Amniotic stem cell (primary cell): ENCODE measurements at regions not wholly inside any gene's neighbourhood (a gene's known extent, or its start where the extent isn't known, plus 50 kb on each side); places are given as distances from the start of the nearest gene placed in this dataset.

Experiments used
- DNase-seq: peaks from one replicate; lab custom pipeline; 2025; lab: John Stamatoyannopoulos, UW

DNA sequence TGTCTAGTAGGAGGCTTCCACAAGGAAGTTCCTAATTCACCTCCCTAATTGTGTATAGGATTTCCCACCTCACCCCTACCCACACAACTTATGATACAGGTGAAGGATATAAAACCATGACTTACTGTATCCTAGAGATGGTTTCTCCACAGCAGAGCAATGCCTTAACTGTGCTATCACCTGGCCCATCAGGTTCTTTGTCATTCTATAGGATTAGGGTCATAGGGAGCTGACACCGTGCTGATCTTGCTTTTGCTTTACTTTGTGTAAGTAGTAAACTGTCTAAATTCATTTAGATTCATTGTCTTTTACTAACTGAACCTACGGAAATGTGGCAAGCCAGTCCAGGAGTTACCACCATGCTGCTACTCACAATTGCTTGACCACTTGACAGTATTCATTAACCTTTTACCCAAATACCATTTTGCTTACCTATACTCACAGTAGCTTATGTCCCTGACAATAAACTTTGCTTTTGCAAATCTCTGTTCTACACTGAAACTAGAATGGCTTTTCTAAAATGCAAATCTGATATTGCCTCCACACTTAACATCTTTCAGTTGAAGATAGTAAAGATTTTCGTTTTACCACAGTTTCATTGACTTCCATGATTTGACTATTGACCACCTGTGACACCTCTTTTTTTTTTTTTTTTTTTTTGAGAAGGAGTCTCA lies 147.6 kb downstream of the IFI44 start:
- no peak for DNase-seq

DNA sequence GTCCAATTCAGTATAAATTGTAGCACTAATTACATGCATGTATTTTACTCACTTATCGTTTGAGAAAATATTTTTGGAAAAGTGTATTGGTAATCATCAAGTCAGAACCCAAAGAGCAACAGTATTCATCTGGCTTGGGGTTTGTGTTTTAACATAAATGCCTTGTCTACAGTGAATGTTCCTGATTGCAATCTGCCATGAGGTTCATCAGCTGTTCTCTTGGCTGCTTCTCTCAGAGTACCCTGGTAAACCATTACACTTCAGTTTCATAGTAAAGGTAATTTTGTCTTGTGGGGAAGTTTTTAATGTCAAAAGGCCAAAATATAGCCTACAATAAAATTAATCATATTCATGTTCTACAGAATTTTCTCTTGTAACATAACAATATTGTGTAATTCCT lies 150.3 kb downstream of the IFI44 start:
- no peak for DNase-seq

DNA sequence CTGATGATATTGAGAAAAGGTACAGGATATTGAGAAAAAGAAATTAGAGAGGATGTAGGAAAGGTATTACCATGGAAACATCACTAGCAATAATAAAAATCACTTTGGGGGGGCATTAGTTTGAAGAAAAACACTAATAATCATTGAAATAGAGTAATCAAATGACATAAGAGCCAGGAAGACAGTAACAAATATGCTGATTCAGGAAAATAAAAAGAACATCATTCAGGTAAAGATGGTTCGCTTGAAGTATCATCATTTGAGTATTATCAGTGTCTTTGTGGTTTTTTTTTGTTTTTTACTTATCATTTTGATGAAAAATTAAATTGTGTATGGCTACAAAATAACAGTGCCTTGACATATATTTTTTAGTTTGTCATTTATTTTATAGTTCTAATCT lies 164.5 kb downstream of the IFI44 start:
- no peak for DNase-seq

DNA sequence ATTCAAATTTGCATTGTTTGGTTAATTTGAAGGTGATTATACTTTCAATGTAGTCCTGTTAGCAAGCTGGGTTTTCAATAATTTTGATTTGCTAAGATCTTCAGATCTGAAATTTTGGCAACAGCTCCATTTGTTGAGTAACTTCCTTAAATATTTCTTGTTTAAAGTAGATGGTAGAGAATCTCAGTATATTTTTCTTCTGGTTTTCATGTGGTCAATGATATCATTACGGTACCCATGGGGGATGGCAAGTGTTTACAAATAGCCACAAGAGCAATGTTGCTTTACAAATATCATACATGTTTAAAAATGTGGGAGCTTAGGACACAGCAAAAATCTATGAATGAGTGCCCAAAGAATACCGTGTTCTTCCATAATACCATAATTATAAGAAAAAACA lies 175.9 kb downstream of the IFI44 start:
- DNase-seq: no peak

DNA sequence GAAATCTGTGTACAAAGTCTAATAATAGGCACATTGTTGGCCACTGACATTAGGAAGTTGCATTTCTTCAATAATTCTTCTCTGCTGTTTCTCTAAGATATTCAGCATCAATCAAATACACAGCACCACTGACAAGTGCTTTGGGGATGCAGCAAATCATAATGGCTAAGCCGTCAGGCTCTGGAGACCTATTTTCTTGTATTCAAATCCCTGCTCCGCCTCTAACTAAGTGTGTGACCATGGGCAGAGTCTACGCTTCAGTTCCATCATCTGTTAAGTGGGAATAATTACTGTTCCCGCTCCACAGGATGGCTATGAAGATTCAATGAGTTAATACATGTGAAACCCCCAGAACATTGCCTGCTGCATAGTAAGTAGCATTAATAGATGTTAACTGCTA lies 176.9 kb downstream of the ADGRL4 start:
- DNase-seq: no peak

DNA sequence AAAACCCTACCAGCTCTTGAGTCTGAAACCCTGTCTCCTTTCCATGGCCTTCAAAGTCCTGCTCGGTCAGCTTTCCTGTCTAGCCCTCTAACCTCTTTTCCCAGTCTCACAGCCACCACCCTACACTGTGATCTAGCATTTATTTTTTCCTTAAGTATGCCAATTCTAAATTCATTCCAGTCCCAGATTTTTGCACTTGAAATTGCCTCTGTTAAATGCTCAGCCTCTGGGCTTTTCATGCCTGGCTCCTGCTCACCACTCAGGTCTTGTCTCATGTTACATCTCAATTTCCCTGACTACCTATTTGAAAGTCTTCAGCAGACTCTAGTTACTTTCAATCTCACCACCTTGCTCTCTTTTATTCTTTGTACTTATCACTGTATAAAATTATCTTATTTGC lies 176.2 kb downstream of the ADGRL4 start:
- no peak for DNase-seq

DNA sequence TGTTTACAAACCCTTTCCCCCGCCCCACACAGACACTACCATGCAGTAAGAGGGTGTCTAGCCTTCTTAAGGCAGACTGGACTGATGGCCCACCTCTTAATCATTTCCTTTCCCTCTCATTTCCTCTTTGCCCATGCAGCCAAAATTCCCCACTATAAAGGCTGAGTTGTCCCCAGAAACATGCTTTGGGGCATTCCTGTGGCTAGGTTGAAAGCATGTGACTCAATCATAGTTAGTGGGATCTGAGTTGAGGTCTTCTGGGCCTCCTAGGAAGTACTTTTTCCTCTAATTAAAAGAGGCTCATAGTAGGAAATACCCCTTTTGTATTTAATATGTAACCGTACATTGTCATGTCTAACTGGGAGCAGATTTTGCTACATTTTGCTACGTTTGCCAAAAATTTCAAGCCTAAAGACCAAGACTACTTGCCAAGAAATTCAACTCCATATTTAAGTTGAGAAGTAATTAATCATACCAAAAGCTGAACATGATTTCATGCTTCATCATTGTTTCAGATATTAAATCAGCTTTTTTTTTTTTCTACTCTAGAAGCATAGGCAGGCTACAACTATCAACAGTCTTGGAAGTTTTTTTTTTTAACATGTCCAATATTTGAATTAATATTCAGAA lies 174.7 kb downstream of the ADGRL4 start:
- peak; percentile 48 for DNase-seq

DNA sequence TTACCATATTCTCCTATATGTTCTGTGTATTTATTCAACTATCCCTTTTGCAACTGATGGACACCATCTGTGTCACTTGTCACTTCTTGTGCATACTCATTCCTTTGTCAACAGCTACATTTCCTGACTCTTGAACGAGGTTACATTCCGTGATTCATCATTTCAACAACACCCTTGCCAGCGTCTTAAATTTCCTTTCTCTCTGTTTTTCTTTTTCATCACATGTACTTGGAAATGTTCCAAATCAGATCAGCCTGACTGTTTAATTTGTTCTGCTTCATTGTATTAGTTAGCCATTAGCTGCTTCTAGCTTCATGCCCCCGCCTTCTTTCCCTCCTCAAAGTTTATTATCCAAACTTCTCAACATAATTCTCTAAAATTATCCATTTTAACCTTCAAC lies 173.0 kb downstream of the ADGRL4 start:
- peak; percentile 44 for DNase-seq

DNA sequence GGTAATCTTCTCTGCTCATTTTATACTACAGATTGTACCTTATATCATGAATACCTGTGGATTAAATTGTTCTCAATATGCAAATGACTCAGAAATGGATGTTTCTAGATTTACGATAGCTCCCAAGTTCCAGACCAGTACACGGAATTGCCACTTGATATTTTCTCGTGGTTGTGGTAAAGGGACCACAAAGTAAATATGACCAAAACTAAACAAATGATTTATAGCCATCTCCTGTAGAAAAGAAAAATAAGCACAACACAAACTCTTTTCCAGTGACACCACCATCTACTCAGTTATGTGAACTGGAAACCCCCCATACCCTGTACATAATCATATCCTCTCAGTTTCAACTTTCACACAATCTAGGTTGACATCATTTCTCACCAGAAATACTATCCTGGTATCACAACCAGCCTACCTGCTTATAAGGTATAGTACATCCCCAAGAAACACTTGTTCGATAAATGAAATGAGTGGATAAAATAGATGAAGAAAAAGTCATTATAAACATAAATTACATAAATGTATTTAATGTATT lies 172.3 kb downstream of the ADGRL4 start:
- DNase-seq: no peak

DNA sequence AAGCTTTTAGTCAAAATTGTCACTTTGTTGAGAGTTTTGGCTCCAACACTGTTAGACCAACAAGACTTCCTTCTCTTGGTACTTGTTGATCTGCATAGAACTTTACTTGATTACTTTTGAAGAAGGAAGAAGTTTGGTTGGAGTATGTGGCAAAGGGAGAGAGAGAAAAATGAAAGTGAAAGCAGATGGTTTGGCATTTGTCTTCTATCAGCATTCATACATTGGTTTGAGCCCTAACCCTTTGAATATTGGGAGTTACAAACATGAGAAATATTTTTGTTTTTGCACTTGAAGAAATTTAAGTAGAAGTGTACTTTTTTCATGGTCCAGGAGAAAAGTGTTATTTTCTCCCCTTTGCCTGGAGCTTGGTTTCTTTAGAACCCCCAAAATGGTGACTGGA lies 169.8 kb downstream of the ADGRL4 start:
- no peak for DNase-seq

DNA sequence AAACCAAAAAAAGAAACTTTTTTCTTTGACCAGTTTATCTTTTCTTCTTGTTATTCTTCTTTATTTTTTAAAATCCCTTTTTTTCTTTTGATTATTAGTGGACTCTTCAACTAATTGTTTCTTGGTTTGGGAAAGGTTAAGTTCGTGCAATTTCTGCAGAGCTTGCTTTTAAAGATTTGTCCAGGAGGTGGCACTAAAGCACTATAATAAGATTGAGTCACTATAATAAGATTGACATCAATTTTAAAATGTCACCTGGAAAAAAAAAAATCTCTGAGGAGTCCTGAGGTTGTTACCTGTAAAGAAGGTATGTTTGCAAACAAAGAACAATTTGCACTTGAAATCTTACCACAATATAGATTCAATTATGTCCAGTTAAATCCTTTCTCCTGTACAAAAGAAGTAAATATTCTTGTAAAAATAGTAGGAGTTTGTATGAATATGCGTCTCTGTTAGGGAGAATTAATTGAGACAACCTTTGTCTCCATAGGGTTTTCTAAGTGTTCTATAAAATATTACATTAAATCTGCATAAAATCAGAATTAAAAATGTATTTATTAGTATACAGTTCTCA lies 166.7 kb downstream of the ADGRL4 start:
- DNase-seq: peak; percentile 7
